ENCODE measurements at regions not wholly inside any gene's neighbourhood (a gene's known extent, or its start where the extent isn't known, plus 50 kb on each side); places are given as distances from the start of the nearest gene placed in this dataset.

GRCh38 chr18:41724195-41724594 is 230.8 kb upstream of the PIK3C3 start:
- no peak for TF ChIP-seq NR2F1 (conservative IDR thresholded peaks at IDR 0.05)
- no peak for TF ChIP-seq IRF3 (IDR thresholded peaks at IDR 0.05)
- no peak for TF ChIP-seq RELA (IDR thresholded peaks at IDR 0.05; ENCODE audit: borderline replicate concordance, partially characterized antibody)
- TF ChIP-seq STAT1 (conservative IDR thresholded peaks at IDR 0.05): no peak
- no peak for TF ChIP-seq CTCF (IDR thresholded peaks at IDR 0.05 in 2 of 3, conservative IDR thresholded peaks at IDR 0.05 in 1 of 3; ENCODE audit: control insufficient read depth in 2 of 3, extremely low read depth in 1 of 3, insufficient read depth in 1 of 3, low read depth in 3 of 3, low read length in 3 of 3)
- TF ChIP-seq PBX3 (IDR thresholded peaks at IDR 0.05; ENCODE audit: insufficient replicate concordance, low read depth, low read length): no peak
- no peak for TF ChIP-seq FOXM1 (IDR thresholded peaks at IDR 0.05; ENCODE audit: low read depth, low read length)
- no peak for TF ChIP-seq POLR2A (IDR thresholded peaks at IDR 0.05; ENCODE audit: low read depth, low read length)
- TF ChIP-seq, protein P1, sequence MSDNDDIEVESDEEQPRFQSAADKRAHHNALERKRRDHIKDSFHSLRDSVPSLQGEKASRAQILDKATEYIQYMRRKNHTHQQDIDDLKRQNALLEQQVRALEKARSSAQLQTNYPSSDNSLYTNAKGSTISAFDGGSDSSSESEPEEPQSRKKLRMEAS (IDR thresholded peaks at IDR 0.05; ENCODE audit: low read depth, low read length): no peak
- no peak for TF ChIP-seq EZH2 (IDR thresholded peaks at IDR 0.05; ENCODE audit: borderline replicate concordance, control insufficient read depth, low read depth, low read length)
- TF ChIP-seq TCF3 (IDR thresholded peaks at IDR 0.05; ENCODE audit: borderline replicate concordance, insufficient read depth, low read depth, low read length): no peak
- TF ChIP-seq JUND (IDR thresholded peaks at IDR 0.05; ENCODE audit: low read depth, low read length): no peak
- TF ChIP-seq CREB1 (IDR thresholded peaks at IDR 0.05; ENCODE audit: low read depth): no peak

All from GM12878 (cell line).